ENCODE measurements at regions not wholly inside any gene's neighbourhood (a gene's known extent, or its start where the extent isn't known, plus 50 kb on each side); places are given as distances from the start of the nearest gene placed in this dataset.

GRCh38 chr4:20412072-20412471 is 160.4 kb downstream of the SLIT2 start:
- no peak for DNase-seq (ENCODE audit: low read depth)
- no peak overlapping the region for H3K4me3 ChIP-seq (ENCODE audit: low read depth, low read length)
- TF ChIP-seq CTCF (IDR thresholded peaks at IDR 0.05; ENCODE audit: low read depth, low read length, missing control alignments) = no peak

- TF ChIP-seq CTCF (IDR thresholded peaks at IDR 0.05; ENCODE audit: low read depth, low read length, missing control alignments) = no peak
- H3K4me3 ChIP-seq (ENCODE audit: low read depth, low read length) = no peak overlapping the region
- DNase-seq (ENCODE audit: low read depth) = no peak
Measured at GRCh38 chr4:20416800-20417199, 165.1 kb downstream of the SLIT2 start.

- no peak overlapping the region; the same call in 1 of the 2 replicates for H3K4me3 ChIP-seq (ENCODE audit: low read depth, low read length)
- peak; percentile 45 for DNase-seq (ENCODE audit: low read depth)
Measured at GRCh38 chr4:20418861-20419451, 167.3 kb downstream of the SLIT2 start.

GRCh38 chr4:20420916-20421602 is 169.4 kb downstream of the SLIT2 start:
- no peak overlapping the region for H3K4me3 ChIP-seq (ENCODE audit: low read depth, low read length)
- DNase-seq (ENCODE audit: low read depth) = no peak
- TF ChIP-seq CTCF (IDR thresholded peaks at IDR 0.05; ENCODE audit: low read depth, low read length, missing control alignments) = no peak

More at GRCh38 chr4:20418861-20419451, 167.3 kb downstream of the SLIT2 start:
- peak; percentile 35 for TF ChIP-seq CTCF (IDR thresholded peaks at IDR 0.05; ENCODE audit: low read depth, low read length, missing control alignments)

GRCh38 chr4:20421603-20421985 is 169.9 kb downstream of the SLIT2 start:
- no peak overlapping the region for H3K4me3 ChIP-seq (ENCODE audit: low read depth, low read length)
- TF ChIP-seq CTCF (IDR thresholded peaks at IDR 0.05; ENCODE audit: low read depth, low read length, missing control alignments) = no peak
- no peak for DNase-seq (ENCODE audit: low read depth)

GRCh38 chr4:20422398-20422797 is 170.7 kb downstream of the SLIT2 start:
- no peak overlapping the region for H3K4me3 ChIP-seq (ENCODE audit: low read depth, low read length)
- peak; percentile 18 for DNase-seq (ENCODE audit: low read depth)
- TF ChIP-seq CTCF (IDR thresholded peaks at IDR 0.05; ENCODE audit: low read depth, low read length, missing control alignments) = peak; percentile 69

- no peak overlapping the region for H3K4me3 ChIP-seq (ENCODE audit: low read depth, low read length)
- DNase-seq (ENCODE audit: low read depth) = no peak
- no peak for TF ChIP-seq CTCF (IDR thresholded peaks at IDR 0.05; ENCODE audit: low read depth, low read length, missing control alignments)
Measured at GRCh38 chr4:20423420-20423819, 171.7 kb downstream of the SLIT2 start.

Data from GM12864 (cell line).